Transverse colon (tissue), 4 donors: ENCODE measurements at regions not wholly inside any gene's neighbourhood (a gene's known extent, or its start where the extent isn't known, plus 50 kb on each side); places are given as distances from the start of the nearest gene placed in this dataset.

ENCODE experiments used
- DNase-seq: peaks from one replicate; pipeline ENCODE4 v3.0.0-alpha.2; 2019
- H3K27ac ChIP-seq, 4 donors: fragments of 200-600 bp; sonication (generic); 2 replicates each; pipeline ENCODE4 v1.5.1; 2016 to 2018; ENCODE audit warnings: inconsistent platforms in 4 of 4
- H3K27me3 ChIP-seq: fragments of 200-600 bp; sonication (generic); 2 replicates; pipeline ENCODE4 v1.5.1; 2017; ENCODE audit warnings: inconsistent platforms
- H3K36me3 ChIP-seq, 4 donors: fragments of 200-600 bp; sonication (generic); 2 replicates each; pipeline ENCODE4 v1.5.1; 2017 to 2019; ENCODE audit warnings: inconsistent platforms in 4 of 4
- H3K4me1 ChIP-seq, 4 donors: fragments of 200-600 bp; sonication (generic); 2 replicates each; pipeline ENCODE4 v1.5.1; 2017 to 2020; ENCODE audit warnings: inconsistent platforms in 4 of 4
- H3K4me3 ChIP-seq, 4 donors: fragments of 200-600 bp; sonication (generic); 1 replicate in 1 of 4; 2 replicates in 3 of 4; pipeline versions ENCODE4 v1.5.1 to v1.6.1; 2017 to 2019; ENCODE audit warnings: inconsistent platforms in 4 of 4
- H3K9me3 ChIP-seq, 2 donors: fragments of 200-600 bp; sonication (generic); 2 replicates each; pipeline ENCODE4 v1.5.1; 2017 to 2019; ENCODE audit warnings: inconsistent platforms in 2 of 2
- CTCF ChIP-seq, 5 experiments: fragments of 200-600 bp in 3 of 5; fragments of 450-650 bp in 2 of 5; sonication (generic) in 3 of 5; IDR thresholded peaks; 1 replicate in 2 of 5; 2 replicates in 3 of 5; pipeline ENCODE4 v1.5.1; 2016 to 2017; ENCODE audit warnings: antibody characterized with exemption in 5 of 5, inconsistent platforms in 3 of 5, mild to moderate bottlenecking in 2 of 5, moderate library complexity in 1 of 5
- EP300 ChIP-seq: sonication (generic); formaldehyde crosslinking; IDR thresholded peaks from one replicate; pipeline ENCODE4 v1.6.1; 2017; ENCODE audit warnings: antibody characterized with exemption, low read depth
- POLR2A ChIP-seq: fragments of 450-650 bp; IDR thresholded peaks from one replicate; pipeline ENCODE4 v1.6.1; 2016; ENCODE audit warnings: antibody characterized with exemption, mild to moderate bottlenecking, moderate library complexity
- POLR2AphosphoS5 ChIP-seq, 3 donors: sonication (generic); formaldehyde crosslinking; IDR thresholded peaks; one replicate each; pipeline ENCODE4 v1.6.1; 2016; ENCODE audit warnings: antibody characterized with exemption in 3 of 3
- WGBS, 2 donors: methylation state at CpG; one replicate each; pipeline ENCODE4 v1.1.5; 2018; ENCODE audit warnings: low coverage in 1 of 2; 5-methylcytosine and 5-hydroxymethylcytosine counted together
- in situ Hi-C, 4 donors: fragments of 200-750 bp; cut with MboI; loops; one replicate each; pipeline versions ENCODE4 v1.15.0 to v1.15.1; 2017; ENCODE audit warnings: low sequenced_read_pairs in 3 of 4, low pct_ligation_motif_present in 1 of 4, low pct_unique_long_range_greater_than_20kb in 1 of 4
- intact Hi-C: fragments of 100-400 bp; cut with DNase I; formaldehyde crosslinking; loops from one replicate; pipeline ENCODE4 v1.15.1; 2023; ENCODE audit warnings: low total_unique reads

- TF ChIP-seq EP300 (no peak), CTCF (IDR thresholded peaks at IDR 0.05) (no peak), POLR2AphosphoS5 (IDR thresholded peaks at IDR 0.05) (no peak), POLR2A (no peak)
- in situ Hi-C loops = loop anchor here in 1 of 4 donors (25.0 kb wide), 1 partner anchor 1040 kb away; no protein-coding TSS in a partner anchor
- H3K27me3 ChIP-seq = no peaks in the 10 kb centered on the region
- no peaks in the 10 kb centered on the region for H3K9me3 ChIP-seq
- 30 to 66% methylated on average over 1 of the region's 1 CpG for WGBS, 2 donors
- DNase-seq = no peak
- no peaks in the 10 kb centered on the region for H3K4me1 ChIP-seq
- no peak overlapping the region for H3K27ac ChIP-seq
- H3K4me3 ChIP-seq = no peak overlapping the region
- no peaks in the 10 kb centered on the region for H3K36me3 ChIP-seq
- intact Hi-C loops = no loop called here
Observed at GRCh38 chr10:83852146-83852545, 287.2 kb upstream of the GHITM start.

GRCh38 chr10:83862723-83863122 is 276.6 kb upstream of the GHITM start:
- in situ Hi-C loops (loop anchor here in 1 of 4 donors (25.0 kb wide), 1 partner anchor 1050 kb away; no protein-coding TSS in a partner anchor), intact Hi-C loops (no loop called here)
- H3K9me3 ChIP-seq = no peaks in the 10 kb centered on the region
- no peak overlapping the region for H3K27ac ChIP-seq
- DNase-seq = peak; percentile 9
- H3K4me1 ChIP-seq = no peaks in the 10 kb centered on the region
- no peak overlapping the region for H3K4me3 ChIP-seq
- no peaks in the 10 kb centered on the region for H3K36me3 ChIP-seq
- TF ChIP-seq EP300 (no peak), CTCF (IDR thresholded peaks at IDR 0.05) (no peak), POLR2A (no peak), POLR2AphosphoS5 (IDR thresholded peaks at IDR 0.05) (no peak)
- no peaks in the 10 kb centered on the region for H3K27me3 ChIP-seq

GRCh38 chr10:83863283-83863966 is 275.9 kb upstream of the GHITM start:
- H3K27ac ChIP-seq = no peak overlapping the region
- in situ Hi-C loops (loop anchor here in 1 of 4 donors (25.0 kb wide), 1 partner anchor 1051 kb away; no protein-coding TSS in a partner anchor), intact Hi-C loops (no loop called here)
- no peaks in the 10 kb centered on the region for H3K4me1 ChIP-seq
- no peaks in the 10 kb centered on the region for H3K36me3 ChIP-seq
- no peak for TF ChIP-seq POLR2AphosphoS5 (IDR thresholded peaks at IDR 0.05)
- TF ChIP-seq EP300 = no peak
- TF ChIP-seq POLR2A = no peak
- TF ChIP-seq CTCF (IDR thresholded peaks at IDR 0.05) = no peak
- DNase-seq = no peak
- WGBS, 2 donors = 91% methylated on average over 5 to 7 of the region's 7 CpGs
- no peak overlapping the region for H3K4me3 ChIP-seq
- H3K27me3 ChIP-seq = no peaks in the 10 kb centered on the region
- no peaks in the 10 kb centered on the region for H3K9me3 ChIP-seq

GRCh38 chr10:83869898-83870297 is 269.4 kb upstream of the GHITM start:
- H3K4me1 ChIP-seq = no peaks in the 10 kb centered on the region
- no peak overlapping the region for H3K4me3 ChIP-seq
- 60 to 79% methylated on average over 1 to 6 of the region's 6 CpGs for WGBS, 2 donors
- H3K9me3 ChIP-seq = no peaks in the 10 kb centered on the region
- in situ Hi-C loops = loop anchor here in 1 of 4 donors (25.0 kb wide), 1 partner anchor 1058 kb away; no protein-coding TSS in a partner anchor
- no peak for DNase-seq
- no peaks in the 10 kb centered on the region for H3K27me3 ChIP-seq
- H3K27ac ChIP-seq = no peak overlapping the region
- TF ChIP-seq CTCF (IDR thresholded peaks at IDR 0.05) (no peak), POLR2AphosphoS5 (IDR thresholded peaks at IDR 0.05) (no peak), POLR2A (no peak), EP300 (no peak)
- no peaks in the 10 kb centered on the region for H3K36me3 ChIP-seq
- intact Hi-C loops = no loop called here
